RWPE1 (cell line): ENCODE measurements at regions not wholly inside any gene's neighbourhood (a gene's known extent, or its start where the extent isn't known, plus 50 kb on each side); places are given as distances from the start of the nearest gene placed in this dataset.

ENCODE experiments used
- CTCF ChIA-PET: fragments of 350-600 bp; sonication (Branson Sonifier 250); formaldehyde crosslinking; extraction: SDS; loops from one replicate; lab custom pipeline; 2021; lab: Yijun Ruan, JAX
- POLR2A ChIA-PET: fragments of 400-600 bp; formaldehyde crosslinking; extraction: SDS; loops from one replicate; lab custom pipeline; 2020; ENCODE audit warnings: antibody characterized with exemption; ENCODE audit not compliant: low non-redundant PET; lab: Yijun Ruan, JAX
- DNase-seq: peaks from one replicate; pipeline ENCODE4 v3.0.0; 2012; ENCODE audit warnings: low spot score
- H3K27ac ChIP-seq: fragments of 450-650 bp; 2 replicates; pipeline ENCODE4 v1.5.1; 2017
- TF ChIP-seq, protein P1 (sequence below): fragments of 450-650 bp; conservative IDR thresholded peaks from 2 replicates; pipeline ENCODE4 v1.5.1; 2017; ENCODE audit warnings: low read depth, mild to moderate bottlenecking

DNA sequence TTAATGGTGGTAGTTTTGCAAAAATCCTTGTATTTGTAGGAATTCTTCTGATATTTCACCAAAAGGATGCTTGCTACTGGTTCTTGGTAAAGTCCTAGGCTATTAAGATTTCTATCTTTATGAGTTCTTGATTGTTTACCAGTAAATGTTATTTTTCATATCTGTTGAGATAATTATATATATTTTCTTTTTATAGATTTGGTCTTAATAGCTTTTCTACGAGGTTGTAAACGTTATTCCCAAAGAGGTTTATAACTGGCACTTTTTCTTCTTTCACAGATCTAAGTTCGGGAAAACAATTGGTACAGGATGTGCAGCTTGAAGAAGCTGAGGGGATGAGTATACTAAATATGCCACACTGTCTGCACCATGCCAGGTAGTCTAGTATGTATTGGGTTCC lies 55.1 kb upstream of the HBS1L start:
- ChIA-PET POLR2A (no interaction called here), CTCF (interaction anchor here (0.7 kb wide), 1 partner anchor 58 kb away, joined by 3 read pairs; no protein-coding TSS in a partner anchor)
- no peak for DNase-seq
- TF ChIP-seq, protein P1, sequence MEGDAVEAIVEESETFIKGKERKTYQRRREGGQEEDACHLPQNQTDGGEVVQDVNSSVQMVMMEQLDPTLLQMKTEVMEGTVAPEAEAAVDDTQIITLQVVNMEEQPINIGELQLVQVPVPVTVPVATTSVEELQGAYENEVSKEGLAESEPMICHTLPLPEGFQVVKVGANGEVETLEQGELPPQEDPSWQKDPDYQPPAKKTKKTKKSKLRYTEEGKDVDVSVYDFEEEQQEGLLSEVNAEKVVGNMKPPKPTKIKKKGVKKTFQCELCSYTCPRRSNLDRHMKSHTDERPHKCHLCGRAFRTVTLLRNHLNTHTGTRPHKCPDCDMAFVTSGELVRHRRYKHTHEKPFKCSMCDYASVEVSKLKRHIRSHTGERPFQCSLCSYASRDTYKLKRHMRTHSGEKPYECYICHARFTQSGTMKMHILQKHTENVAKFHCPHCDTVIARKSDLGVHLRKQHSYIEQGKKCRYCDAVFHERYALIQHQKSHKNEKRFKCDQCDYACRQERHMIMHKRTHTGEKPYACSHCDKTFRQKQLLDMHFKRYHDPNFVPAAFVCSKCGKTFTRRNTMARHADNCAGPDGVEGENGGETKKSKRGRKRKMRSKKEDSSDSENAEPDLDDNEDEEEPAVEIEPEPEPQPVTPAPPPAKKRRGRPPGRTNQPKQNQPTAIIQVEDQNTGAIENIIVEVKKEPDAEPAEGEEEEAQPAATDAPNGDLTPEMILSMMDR = no peak
- no peak overlapping the region for H3K27ac ChIP-seq

DNA sequence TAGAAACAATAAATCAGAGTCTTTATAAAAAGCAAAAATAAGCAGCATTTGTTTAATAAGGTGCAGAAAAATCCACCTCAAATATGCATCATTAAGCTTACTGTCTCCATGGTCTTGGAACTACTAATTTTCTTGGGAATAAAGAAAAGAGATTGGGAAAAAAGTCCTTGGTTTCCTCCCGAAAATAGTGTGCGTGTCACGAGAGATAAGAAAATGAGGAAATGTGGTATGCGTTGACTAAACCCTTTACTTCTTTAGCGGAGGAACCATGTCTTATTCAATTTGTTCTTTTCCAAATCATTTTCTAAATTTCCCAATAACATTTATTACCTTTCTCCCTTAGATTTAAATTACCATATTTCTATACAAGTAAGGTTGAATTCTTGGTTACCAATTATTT lies 54.1 kb upstream of the HBS1L start:
- CTCF ChIA-PET = interaction anchor here (0.7 kb wide), 1 partner anchor 262 kb away, joined by 3 read pairs; no protein-coding TSS in a partner anchor
- no peak overlapping the region for H3K27ac ChIP-seq
- no peak for DNase-seq
- POLR2A ChIA-PET = no interaction called here
- TF ChIP-seq, protein P1 = no peak

DNA sequence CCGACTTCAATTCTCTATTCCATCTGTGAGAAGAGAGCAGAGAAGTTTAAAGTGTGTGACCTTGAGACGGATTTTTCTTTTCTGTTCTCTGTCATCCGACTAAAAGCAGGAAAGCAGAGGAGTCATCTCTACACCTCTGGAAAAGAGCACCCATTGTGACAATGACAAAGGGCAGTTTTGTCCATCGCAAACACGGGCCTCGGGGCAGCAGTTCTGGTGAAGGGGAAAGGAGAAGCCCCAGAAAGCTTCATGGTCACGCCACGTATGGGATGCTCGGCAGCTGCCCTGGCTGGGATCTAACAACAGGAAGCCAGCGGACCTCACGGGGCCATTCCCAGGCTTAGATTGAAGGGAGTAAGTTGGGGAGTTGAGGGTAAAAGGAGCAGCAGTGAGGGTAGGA lies 52.0 kb upstream of the HBS1L start:
- DNase-seq = no peak
- CTCF ChIA-PET = no interaction called here
- TF ChIP-seq, protein P1 = no peak
- H3K27ac ChIP-seq = no peak overlapping the region
- POLR2A ChIA-PET = no interaction called here

DNA sequence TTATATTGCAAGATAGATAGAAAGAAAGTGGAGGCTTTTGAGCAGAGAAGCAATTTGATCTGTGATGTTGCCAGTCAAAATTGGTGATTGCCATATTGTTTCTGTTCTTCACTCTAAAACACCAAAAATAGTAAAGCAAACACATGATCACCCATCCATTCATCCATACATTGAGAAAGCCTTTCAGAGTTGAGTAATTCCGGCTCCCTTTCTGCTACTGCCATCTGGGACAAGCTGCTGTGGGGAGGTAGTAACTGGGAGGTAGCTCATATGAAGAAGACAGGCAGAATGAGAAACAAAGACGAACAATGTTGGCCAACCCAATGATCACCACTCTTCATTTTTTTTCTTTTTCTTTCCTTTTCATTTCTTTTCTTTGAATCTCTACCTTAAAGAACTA lies 51.1 kb upstream of the HBS1L start:
- POLR2A ChIA-PET = no interaction called here
- no peak for DNase-seq
- TF ChIP-seq, protein P1 = no peak
- no peak overlapping the region for H3K27ac ChIP-seq
- CTCF ChIA-PET = interaction anchor here (0.5 to 0.6 kb wide), 2 partner anchors 40 to 128 kb away, joined by 3 to 5 read pairs; no protein-coding TSS in a partner anchor

DNA sequence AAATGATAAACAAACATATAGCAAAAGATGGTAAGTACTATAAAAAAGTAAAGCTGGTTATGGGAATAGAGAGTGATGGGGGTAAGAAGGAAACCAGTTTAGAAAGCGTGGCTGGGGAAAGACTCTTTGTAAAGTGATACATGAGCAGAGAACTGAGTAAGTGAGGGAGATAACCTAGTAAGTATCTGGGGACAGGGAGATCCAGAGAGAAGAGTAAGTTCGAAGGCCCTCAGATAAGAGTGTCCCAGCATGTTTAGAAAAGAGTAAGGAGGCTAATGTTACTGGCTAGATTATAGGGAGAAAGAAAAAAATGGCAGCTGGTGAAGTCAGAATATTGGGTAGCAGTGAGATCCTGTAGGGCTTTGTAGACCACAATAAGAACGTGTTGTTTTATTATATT lies 50.7 kb upstream of the HBS1L start:
- ChIA-PET CTCF (interaction anchor here (0.5 to 0.6 kb wide), 2 partner anchors 40 to 128 kb away, joined by 3 to 5 read pairs; no protein-coding TSS in a partner anchor), POLR2A (no interaction called here)
- no peak overlapping the region for H3K27ac ChIP-seq
- DNase-seq = no peak
- TF ChIP-seq, protein P1 = no peak
